ENCODE measurements at regions not wholly inside any gene's neighbourhood (a gene's known extent, or its start where the extent isn't known, plus 50 kb on each side); places are given as distances from the start of the nearest gene placed in this dataset.

GRCh38 chr19:28224441-28224840 lies 988.5 kb downstream of the UQCRFS1 start:
- no peak for DNase-seq (ENCODE audit: low read depth in 1 of 2, low spot score in 1 of 2)
- Histone ChIP-seq H3K4me3 (replicated peaks; ENCODE audit: insufficient read depth, low read length) (no peak overlapping the region), H3K27me3 (ENCODE audit: insufficient read depth, poor library complexity, severe bottlenecking) (no peaks in the 10 kb centered on the region), H3K27ac (replicated peaks) (no peak overlapping the region)
- TF ChIP-seq SPI1 (IDR thresholded peaks at IDR 0.05; ENCODE audit: borderline replicate concordance, low read depth) (no peak), POLR2AphosphoS5 (IDR thresholded peaks at IDR 0.05; ENCODE audit: low read depth) (no peak), GABPA (IDR thresholded peaks at IDR 0.05; ENCODE audit: low read depth) (no peak), CTCF (IDR thresholded peaks at IDR 0.05; ENCODE audit: insufficient read depth, low read length) (no peak)
- TF ChIP-seq, protein P1, sequence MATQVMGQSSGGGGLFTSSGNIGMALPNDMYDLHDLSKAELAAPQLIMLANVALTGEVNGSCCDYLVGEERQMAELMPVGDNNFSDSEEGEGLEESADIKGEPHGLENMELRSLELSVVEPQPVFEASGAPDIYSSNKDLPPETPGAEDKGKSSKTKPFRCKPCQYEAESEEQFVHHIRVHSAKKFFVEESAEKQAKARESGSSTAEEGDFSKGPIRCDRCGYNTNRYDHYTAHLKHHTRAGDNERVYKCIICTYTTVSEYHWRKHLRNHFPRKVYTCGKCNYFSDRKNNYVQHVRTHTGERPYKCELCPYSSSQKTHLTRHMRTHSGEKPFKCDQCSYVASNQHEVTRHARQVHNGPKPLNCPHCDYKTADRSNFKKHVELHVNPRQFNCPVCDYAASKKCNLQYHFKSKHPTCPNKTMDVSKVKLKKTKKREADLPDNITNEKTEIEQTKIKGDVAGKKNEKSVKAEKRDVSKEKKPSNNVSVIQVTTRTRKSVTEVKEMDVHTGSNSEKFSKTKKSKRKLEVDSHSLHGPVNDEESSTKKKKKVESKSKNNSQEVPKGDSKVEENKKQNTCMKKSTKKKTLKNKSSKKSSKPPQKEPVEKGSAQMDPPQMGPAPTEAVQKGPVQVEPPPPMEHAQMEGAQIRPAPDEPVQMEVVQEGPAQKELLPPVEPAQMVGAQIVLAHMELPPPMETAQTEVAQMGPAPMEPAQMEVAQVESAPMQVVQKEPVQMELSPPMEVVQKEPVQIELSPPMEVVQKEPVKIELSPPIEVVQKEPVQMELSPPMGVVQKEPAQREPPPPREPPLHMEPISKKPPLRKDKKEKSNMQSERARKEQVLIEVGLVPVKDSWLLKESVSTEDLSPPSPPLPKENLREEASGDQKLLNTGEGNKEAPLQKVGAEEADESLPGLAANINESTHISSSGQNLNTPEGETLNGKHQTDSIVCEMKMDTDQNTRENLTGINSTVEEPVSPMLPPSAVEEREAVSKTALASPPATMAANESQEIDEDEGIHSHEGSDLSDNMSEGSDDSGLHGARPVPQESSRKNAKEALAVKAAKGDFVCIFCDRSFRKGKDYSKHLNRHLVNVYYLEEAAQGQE (IDR thresholded peaks at IDR 0.05; ENCODE audit: insufficient replicate concordance, low read depth) = no peak

GRCh38 chr19:28221736-28222135 lies 991.2 kb downstream of the UQCRFS1 start:
- TF ChIP-seq POLR2AphosphoS5 (IDR thresholded peaks at IDR 0.05; ENCODE audit: low read depth) (no peak), GABPA (IDR thresholded peaks at IDR 0.05; ENCODE audit: low read depth) (no peak), CTCF (IDR thresholded peaks at IDR 0.05; ENCODE audit: insufficient read depth, low read length) (no peak), SPI1 (IDR thresholded peaks at IDR 0.05; ENCODE audit: borderline replicate concordance, low read depth) (no peak)
- TF ChIP-seq, protein P1 (IDR thresholded peaks at IDR 0.05; ENCODE audit: insufficient replicate concordance, low read depth) = no peak
- Histone ChIP-seq H3K4me3 (replicated peaks; ENCODE audit: insufficient read depth, low read length) (no peak overlapping the region), H3K27me3 (ENCODE audit: insufficient read depth, poor library complexity, severe bottlenecking) (no peaks in the 10 kb centered on the region), H3K27ac (replicated peaks) (no peak overlapping the region)
- DNase-seq (ENCODE audit: low read depth in 1 of 2, low spot score in 1 of 2) = no peak

DNA sequence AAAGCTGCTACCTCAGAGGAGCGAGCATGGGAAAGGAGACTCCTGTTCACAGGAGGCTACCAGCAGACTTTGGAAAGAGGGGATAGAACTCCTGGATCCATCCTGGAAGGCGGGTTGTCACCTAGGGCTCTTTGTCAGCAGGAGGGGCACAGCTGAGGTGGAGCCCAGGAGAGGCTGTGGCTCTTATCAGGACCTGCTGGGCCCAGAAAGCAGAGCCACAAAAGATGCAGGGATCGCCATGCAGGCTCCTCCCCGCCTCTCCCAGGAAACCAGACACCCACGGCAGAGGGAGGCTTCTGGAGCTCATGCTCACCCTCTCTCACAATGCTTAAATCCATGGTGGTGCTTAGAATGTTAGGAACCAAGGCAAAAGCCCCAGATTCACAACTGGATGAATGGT lies 994.2 kb downstream of the UQCRFS1 start:
- no peak overlapping the region for H3K4me3 ChIP-seq (replicated peaks; ENCODE audit: insufficient read depth, low read length)
- DNase-seq (ENCODE audit: low read depth in 1 of 2, low spot score in 1 of 2) = no peak
- no peak overlapping the region for H3K27ac ChIP-seq (replicated peaks)
- no peak for TF ChIP-seq POLR2AphosphoS5 (IDR thresholded peaks at IDR 0.05; ENCODE audit: low read depth)
- TF ChIP-seq, protein P1 (IDR thresholded peaks at IDR 0.05; ENCODE audit: insufficient replicate concordance, low read depth) = no peak
- H3K27me3 ChIP-seq (ENCODE audit: insufficient read depth, poor library complexity, severe bottlenecking) = no peaks in the 10 kb centered on the region

- Histone ChIP-seq H3K27me3 (ENCODE audit: insufficient read depth, poor library complexity, severe bottlenecking) (no peaks in the 10 kb centered on the region), H3K27ac (replicated peaks) (no peak overlapping the region), H3K4me3 (replicated peaks; ENCODE audit: insufficient read depth, low read length) (no peak overlapping the region)
- TF ChIP-seq CTCF (IDR thresholded peaks at IDR 0.05; ENCODE audit: insufficient read depth, low read length) (no peak), SPI1 (IDR thresholded peaks at IDR 0.05; ENCODE audit: borderline replicate concordance, low read depth) (no peak), POLR2AphosphoS5 (IDR thresholded peaks at IDR 0.05; ENCODE audit: low read depth) (no peak), GABPA (IDR thresholded peaks at IDR 0.05; ENCODE audit: low read depth) (no peak)
- TF ChIP-seq, protein P1 (IDR thresholded peaks at IDR 0.05; ENCODE audit: insufficient replicate concordance, low read depth) = no peak
- no peak for DNase-seq (ENCODE audit: low read depth in 1 of 2, low spot score in 1 of 2)
These were observed 995.9 kb downstream of the UQCRFS1 start for GRCh38 chr19:28217022-28217421.
